GM18519 (cell line): ENCODE measurements at regions not wholly inside any gene's neighbourhood (a gene's known extent, or its start where the extent isn't known, plus 50 kb on each side); places are given as distances from the start of the nearest gene placed in this dataset.

ENCODE experiments used
- ATAC-seq: cut with Tn5 transposase; IDR thresholded peaks from one replicate; pipeline ENCODE4 v1.9.1; 2021; ENCODE audit warnings: mild to moderate bottlenecking, moderate library complexity; ENCODE audit not compliant: unreplicated experiment, low FRiP score

GRCh38 chr11:81492923-81493445 is 1240.7 kb downstream of the FAM181B start:
- no peak for ATAC-seq

GRCh38 chr11:81487109-81487508 is 1246.6 kb downstream of the FAM181B start:
- ATAC-seq, result no peak

DNA sequence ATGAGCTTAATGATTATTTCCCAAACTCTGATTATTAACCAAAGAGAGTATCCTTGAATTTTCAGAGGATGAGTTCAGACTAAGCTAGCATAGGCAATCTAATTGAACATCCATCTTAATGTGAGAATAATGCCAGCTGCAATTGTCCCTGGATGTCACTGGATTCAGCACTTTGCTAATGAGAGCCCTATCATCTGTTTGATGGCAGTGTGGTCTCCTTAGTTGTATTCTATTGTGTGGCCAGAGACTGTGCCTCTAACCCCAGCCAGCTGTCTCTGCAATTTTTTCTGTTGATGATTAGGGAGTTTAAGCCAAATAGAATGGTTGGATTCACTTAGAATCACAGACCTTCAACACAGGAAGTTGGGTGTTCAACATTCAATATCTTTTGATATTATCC is 1249.5 kb downstream of the FAM181B start:
- ATAC-seq, result no peak

DNA sequence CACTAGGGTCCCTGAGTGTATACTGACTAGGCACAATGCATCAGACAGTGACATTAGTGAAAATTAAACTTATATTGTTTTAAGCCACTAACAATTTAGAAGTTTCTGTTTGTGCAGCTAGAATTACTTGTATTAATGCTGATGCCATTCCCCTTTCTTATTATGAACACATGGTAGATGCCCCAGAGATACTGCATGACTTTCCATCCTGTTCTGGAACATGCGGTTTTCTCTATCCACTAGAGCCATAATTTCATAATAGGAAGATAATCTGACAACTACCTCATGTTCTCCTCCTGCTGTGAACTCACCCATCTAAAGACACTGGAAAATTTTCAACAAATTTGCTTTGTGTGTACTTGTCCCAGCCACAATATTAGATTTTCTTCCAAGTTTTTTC is 1256.4 kb downstream of the FAM181B start:
- no peak for ATAC-seq

- ATAC-seq, result no peak
These were observed 1257.3 kb downstream of the FAM181B start for GRCh38 chr11:81476345-81476744.

GRCh38 chr11:81472646-81473045 is 1261.0 kb downstream of the FAM181B start:
- ATAC-seq, result no peak

GRCh38 chr11:81470446-81470845 is 1263.2 kb downstream of the FAM181B start:
- no peak for ATAC-seq

- ATAC-seq, result no peak
These were observed 1273.8 kb downstream of the FAM181B start for GRCh38 chr11:81459766-81460306.

- no peak for ATAC-seq
These were observed 1284.0 kb downstream of the FAM181B start for GRCh38 chr11:81449588-81450156.

DNA sequence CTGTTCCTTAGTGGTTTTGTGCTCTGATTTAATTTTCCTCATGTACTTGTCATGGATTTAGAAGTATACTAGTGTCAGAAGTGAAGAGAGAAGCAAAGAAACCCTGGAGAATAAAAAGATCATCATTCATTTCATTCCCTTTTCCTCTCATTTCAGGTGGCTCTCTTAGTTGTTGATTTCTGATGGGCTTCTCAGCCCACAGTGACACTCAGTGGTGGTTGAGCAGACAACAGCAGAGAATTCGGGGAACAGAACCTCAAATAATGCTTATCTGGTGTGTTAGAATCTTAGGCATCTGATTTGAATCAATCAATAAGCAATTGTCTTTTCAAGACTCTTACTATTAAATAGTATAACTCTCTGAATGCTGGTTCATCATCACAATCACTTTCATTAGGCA is 1289.4 kb downstream of the FAM181B start:
- ATAC-seq, result no peak

- ATAC-seq, result no peak
These were observed 1301.3 kb downstream of the FAM181B start for GRCh38 chr11:81432333-81432732.

DNA sequence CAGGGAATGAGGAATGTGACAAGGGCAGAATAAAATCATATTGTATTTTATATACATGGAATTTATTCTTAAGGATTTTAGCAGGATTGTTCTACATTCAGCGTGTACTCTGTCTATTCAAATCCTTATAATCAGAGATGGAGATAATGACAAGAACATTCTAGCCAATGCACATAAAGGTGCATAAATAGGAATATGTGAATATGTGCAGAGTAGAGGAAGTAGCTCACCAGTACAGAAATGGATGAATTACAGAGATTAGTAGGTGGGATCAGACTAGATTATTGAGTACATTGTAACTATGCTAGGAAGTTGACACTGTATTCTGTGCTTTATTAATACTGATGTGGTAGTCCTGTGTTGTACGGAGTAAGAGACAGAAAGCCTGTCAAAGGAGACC is 1308.8 kb downstream of the FAM181B start:
- no peak for ATAC-seq

DNA sequence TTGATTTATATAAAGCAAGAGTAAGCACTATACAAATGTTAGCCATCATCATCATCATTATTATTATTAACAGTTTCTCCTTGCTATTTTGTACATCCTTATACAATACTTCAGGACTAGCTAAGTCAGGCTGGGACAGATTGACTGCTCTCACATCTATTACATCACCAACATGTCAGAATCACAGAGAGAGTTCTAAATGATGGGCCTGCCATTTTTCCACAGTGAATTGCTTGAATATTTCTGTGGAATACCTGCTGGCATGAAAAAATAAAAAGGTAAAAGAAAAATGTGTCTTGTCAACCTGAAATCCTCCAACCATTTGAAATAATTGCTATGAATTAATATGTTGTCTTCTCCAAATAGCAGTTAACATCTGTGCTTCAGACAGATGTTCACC is 1311.3 kb downstream of the FAM181B start:
- ATAC-seq, result no peak

DNA sequence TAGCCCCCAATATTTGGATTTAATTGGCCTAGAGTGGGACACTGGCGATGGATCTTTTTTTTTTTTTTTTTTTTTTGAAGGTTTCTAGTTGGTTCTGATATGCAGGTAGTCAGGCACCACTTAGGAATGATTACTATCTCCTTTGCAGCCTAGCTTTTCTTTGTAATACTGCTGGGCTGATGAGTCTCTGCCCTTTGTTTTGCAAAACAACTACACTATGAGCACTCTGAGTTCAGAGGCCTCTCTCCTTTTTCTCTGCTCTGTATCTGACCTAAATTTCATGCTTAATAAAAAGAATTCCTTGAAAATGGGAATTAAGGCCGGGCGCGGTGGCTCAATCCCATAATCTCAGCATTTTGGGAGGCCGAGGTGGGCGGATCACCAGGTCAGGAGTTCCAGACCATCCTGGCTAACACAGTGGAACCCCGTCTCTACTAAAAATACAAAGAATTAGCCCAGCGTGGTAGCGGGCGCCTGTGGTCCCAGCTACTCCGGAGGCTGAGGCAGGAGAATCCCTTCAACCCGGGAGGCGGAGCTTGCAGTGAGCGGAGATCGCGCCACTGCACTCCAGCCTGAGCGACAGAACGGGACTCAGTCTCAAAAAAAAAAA is 1312.3 kb downstream of the FAM181B start:
- no peak for ATAC-seq

- ATAC-seq, result no peak
These were observed 1312.9 kb downstream of the FAM181B start for GRCh38 chr11:81420668-81421250.

GRCh38 chr11:81397316-81397715 is 1336.3 kb downstream of the FAM181B start:
- no peak for ATAC-seq

DNA sequence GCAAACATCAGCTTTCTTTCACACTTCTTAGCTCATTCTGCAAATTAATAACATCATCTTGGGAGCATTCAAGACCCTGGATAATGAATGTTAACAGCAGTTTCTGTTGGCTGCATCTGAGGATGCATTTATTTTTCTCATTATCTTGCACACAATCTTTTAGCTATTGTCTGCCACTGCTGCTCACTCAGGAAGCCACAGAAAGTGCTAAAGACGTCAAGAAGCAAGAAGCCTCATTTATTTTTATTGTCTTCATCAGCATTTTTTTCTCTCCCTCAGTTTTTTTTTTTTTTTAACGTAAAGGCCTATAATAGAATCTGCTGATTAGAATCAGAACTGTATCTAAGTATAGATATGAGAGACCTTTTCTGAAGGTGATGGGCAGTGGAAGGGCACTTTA is 1339.4 kb downstream of the FAM181B start:
- no peak for ATAC-seq

DNA sequence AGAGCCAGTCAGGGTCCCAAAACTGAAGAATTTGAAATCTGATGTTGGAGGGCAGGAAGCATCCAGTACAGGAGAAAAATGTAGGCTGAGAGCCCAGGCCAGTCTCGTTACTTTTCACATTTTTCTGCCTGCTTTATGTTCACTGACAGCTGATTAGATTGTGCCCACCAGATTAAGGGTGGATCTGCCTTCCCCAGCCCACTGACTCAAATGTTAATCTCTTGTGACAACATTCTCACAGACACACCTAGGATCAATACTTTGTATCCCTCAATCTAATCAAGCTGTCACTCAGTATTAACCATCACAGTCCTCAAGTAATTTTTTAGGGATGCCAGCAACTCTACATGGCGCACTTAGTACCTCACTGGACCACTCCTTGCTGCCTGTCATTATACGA is 1345.3 kb downstream of the FAM181B start:
- no peak for ATAC-seq

DNA sequence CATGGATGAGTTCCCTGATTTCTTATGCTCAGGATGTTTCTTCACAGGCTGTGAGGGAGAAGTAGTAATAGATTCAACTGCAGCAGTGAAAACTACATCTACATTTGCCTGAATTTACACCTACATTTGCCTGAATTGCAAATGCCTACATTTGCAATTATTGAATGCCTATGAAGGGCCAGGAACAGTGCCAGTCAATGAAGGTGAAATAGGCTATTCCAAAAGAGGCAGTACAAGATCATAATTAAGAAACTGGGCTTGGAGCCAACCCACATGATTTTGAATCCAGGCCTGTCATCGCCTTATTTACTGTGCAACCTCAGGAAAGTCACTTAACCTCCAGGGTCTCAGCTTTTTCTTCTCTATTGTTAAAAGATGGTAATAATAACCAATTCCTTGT is 1353.3 kb downstream of the FAM181B start:
- ATAC-seq, result no peak

DNA sequence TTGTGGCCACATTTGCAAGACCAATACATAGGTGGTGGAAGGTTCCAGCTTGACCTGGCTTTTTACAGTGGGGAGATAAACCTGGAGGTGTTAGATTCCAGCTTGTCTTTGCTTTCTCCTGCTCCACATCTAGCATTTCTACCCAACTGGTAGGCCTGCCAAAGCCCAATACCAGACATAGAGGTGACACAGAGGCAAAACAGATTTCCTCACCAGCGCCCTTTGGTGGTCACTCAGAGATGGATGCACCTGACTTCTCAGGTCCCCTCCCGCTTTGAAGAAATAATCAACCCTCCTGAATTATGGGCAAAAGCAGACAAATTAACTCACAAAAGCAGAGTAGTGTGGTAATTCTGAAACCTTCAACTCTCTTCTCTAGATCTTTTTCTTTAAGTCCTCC is 1356.2 kb downstream of the FAM181B start:
- ATAC-seq, result no peak

GRCh38 chr11:81373986-81374385 is 1359.7 kb downstream of the FAM181B start:
- no peak for ATAC-seq

- no peak for ATAC-seq
These were observed 1365.5 kb downstream of the FAM181B start for GRCh38 chr11:81368192-81368591.
